ENCODE measurements at regions not wholly inside any gene's neighbourhood (a gene's known extent, or its start where the extent isn't known, plus 50 kb on each side); places are given as distances from the start of the nearest gene placed in this dataset.

DNA sequence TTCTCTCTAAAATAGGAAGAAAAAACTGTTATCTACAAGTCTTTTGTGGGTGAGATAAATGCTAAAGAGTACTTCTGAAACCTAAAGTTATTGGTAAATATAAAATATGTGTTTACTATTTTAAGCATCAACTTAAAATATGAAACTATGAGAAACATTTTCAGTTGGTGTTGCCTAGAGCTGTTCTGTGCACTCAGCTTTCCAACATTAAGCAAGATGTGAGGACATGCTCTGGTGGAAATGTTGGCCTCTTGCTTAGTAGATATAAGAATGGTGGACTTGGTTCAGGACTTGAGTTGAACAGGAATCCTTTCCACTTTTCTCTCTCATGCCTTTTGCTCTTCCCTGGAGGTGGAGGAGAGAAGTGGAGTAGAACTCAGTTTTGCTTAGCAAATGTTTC is 164.1 kb upstream of the PELI2 start:
- no peak for DNase-seq (ENCODE audit: extremely low read depth, low read depth)
- TF ChIP-seq, protein P1, sequence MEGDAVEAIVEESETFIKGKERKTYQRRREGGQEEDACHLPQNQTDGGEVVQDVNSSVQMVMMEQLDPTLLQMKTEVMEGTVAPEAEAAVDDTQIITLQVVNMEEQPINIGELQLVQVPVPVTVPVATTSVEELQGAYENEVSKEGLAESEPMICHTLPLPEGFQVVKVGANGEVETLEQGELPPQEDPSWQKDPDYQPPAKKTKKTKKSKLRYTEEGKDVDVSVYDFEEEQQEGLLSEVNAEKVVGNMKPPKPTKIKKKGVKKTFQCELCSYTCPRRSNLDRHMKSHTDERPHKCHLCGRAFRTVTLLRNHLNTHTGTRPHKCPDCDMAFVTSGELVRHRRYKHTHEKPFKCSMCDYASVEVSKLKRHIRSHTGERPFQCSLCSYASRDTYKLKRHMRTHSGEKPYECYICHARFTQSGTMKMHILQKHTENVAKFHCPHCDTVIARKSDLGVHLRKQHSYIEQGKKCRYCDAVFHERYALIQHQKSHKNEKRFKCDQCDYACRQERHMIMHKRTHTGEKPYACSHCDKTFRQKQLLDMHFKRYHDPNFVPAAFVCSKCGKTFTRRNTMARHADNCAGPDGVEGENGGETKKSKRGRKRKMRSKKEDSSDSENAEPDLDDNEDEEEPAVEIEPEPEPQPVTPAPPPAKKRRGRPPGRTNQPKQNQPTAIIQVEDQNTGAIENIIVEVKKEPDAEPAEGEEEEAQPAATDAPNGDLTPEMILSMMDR (IDR thresholded peaks at IDR 0.05; ENCODE audit: low read depth, low read length, missing control alignments), result no peak
- no peak overlapping the region for H3K4me3 ChIP-seq (replicated peaks; ENCODE audit: low read depth, low read length)

DNA sequence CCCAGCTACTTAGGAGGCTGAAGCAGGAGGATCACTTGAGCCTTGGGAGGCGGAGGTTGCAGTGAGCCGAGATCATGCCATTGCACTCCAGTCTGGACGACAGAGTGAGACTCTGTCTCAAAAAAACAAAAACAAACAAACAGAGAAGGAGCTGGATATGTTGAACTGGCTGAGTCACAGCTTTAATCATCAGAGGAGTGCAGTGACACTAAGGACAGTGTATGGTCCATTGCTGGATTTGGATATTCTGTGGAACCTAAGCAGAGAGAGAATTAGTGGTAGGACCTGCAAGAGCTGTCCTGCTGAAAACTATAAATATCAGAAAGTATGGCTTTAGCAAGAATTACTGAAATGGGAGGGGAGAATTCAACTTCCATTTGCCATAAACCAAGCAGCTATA is 163.0 kb upstream of the PELI2 start:
- TF ChIP-seq, protein P1 (IDR thresholded peaks at IDR 0.05; ENCODE audit: low read depth, low read length, missing control alignments), result no peak
- no peak overlapping the region for H3K4me3 ChIP-seq (replicated peaks; ENCODE audit: low read depth, low read length)
- no peak for DNase-seq (ENCODE audit: extremely low read depth, low read depth)

DNA sequence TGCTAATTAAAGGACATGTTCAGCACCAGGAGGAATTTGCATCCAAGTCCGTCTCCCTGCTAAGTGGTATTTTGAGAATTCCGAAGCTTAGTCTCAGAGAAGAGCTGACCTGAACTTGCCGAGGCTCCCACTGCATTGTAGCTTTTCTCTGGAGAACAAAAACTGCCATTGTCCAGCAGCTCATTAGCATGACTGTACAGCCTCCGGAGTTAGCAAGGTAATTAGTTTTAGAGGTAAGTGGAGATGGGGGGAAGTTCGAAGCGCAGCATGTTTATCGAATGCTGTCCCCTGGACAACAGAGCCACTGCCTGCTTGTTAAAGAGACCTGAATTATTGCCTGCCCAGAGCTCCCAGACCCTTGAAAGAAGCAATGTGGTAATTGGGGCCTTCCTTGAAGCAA is 160.3 kb upstream of the PELI2 start:
- TF ChIP-seq, protein P1 (IDR thresholded peaks at IDR 0.05; ENCODE audit: low read depth, low read length, missing control alignments), result no peak

DNA sequence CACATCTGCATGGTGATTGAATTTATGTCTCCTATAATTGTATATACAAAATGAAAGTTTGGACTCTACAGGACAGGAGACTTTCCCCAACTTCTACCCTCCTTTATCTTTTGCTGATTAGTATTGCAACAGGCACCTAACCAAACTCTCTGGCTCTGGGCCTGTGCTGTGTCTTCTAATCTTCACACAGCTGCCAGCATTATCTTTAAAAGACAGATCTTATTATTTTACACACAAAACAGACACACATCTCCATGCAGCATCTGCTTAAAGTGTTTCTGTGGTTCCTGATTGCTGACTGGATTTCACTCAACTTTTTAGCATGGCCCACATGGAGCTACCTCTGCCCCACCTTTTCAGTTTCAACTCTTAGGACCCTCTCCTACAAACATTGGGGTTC is 154.9 kb upstream of the PELI2 start:
- no peak for DNase-seq (ENCODE audit: extremely low read depth, low read depth)
- TF ChIP-seq, protein P1 (IDR thresholded peaks at IDR 0.05; ENCODE audit: low read depth, low read length, missing control alignments), result no peak
- H3K4me3 ChIP-seq (replicated peaks; ENCODE audit: low read depth, low read length), result no peak overlapping the region

More for the DNA sequence above, 160.3 kb upstream of the PELI2 start:
- no peak overlapping the region for H3K4me3 ChIP-seq (replicated peaks; ENCODE audit: low read depth, low read length)
- no peak for DNase-seq (ENCODE audit: extremely low read depth, low read depth)

DNA sequence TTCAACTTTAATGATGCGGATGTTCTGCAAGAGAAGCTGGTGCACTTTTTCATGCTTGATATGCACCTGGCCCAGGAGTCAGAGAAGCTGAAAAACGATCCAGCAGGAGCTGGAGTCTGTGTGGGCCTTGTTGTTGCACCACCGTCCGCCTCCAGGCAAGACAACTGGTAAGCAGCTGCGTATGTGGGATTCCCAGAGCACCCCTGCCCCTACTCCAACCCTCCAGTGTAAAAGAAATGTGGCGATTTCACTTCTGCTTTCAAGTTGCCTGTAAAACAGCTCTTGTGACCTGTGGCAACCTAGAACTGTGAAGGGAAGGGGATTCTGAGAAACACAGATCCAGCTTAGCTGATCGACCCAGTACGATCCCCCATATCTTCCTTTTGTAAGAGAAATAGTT is 154.1 kb upstream of the PELI2 start:
- TF ChIP-seq, protein P1 (IDR thresholded peaks at IDR 0.05; ENCODE audit: low read depth, low read length, missing control alignments), result no peak
- no peak for DNase-seq (ENCODE audit: extremely low read depth, low read depth)
- no peak overlapping the region for H3K4me3 ChIP-seq (replicated peaks; ENCODE audit: low read depth, low read length)

DNA sequence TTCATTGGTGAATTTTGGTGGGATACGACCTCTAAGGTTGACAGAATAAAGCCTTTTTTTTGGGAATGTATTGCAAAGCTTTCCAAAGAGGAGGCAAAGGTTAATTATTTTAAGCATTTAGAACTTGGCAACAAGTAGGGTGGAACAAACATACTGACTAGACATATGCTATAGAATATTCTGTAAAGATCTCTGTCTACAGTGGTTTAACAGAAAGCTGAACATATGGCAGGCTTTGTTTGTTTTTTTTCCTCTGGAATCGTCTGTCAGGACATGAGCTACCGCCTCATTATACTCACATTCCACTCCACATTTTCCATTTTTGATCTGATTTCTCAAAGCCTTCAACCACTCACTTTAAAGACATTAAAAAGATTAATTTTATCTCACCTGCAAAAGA is 153.4 kb upstream of the PELI2 start:
- no peak for DNase-seq (ENCODE audit: extremely low read depth, low read depth)
- H3K4me3 ChIP-seq (replicated peaks; ENCODE audit: low read depth, low read length), result no peak overlapping the region
- TF ChIP-seq, protein P1 (IDR thresholded peaks at IDR 0.05; ENCODE audit: low read depth, low read length, missing control alignments), result no peak

DNA sequence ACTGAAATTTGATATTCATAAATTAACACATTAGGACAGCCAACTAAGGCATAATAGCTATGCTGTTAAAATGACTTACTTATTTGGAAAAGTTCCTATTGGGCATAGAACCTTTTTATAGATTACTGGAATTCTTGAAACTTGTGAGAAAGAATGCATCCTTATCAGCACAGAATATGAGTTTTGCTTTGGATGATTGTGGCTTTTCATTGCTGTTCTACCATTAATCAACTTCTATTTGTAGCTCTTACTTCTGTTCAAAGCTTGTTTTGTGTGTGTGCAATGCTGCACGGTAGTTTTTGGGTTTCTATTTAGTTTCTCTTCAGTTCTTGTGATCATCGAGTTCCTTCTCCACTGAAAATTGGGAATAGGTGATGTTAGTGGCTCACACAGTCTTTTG is 152.4 kb upstream of the PELI2 start:
- TF ChIP-seq, protein P1 (IDR thresholded peaks at IDR 0.05; ENCODE audit: low read depth, low read length, missing control alignments), result no peak
- H3K4me3 ChIP-seq (replicated peaks; ENCODE audit: low read depth, low read length), result no peak overlapping the region
- DNase-seq (ENCODE audit: extremely low read depth, low read depth), result no peak

All from HFF-Myc (cell line).